GM12864 (cell line): ENCODE measurements at regions not wholly inside any gene's neighbourhood (a gene's known extent, or its start where the extent isn't known, plus 50 kb on each side); places are given as distances from the start of the nearest gene placed in this dataset.

Source experiments
- DNase-seq: peaks from one replicate; pipeline ENCODE4 v3.0.0-alpha.2; 2011; ENCODE audit warnings: low read depth
- H3K4me3 ChIP-seq: 2 replicates; pipeline ENCODE4 v1.5.1; 2011; ENCODE audit warnings: mild to moderate bottlenecking, low read depth, low read length, control low read depth
- CTCF ChIP-seq: IDR thresholded peaks from 2 replicates; pipeline ENCODE4 v1.5.1; 2011; ENCODE audit warnings: low read depth, mild to moderate bottlenecking, moderate library complexity, low read length, control low read depth, inconsistent platforms; ENCODE audit errors: missing control alignments

GRCh38 chr1:191575180-191575579 lies 583.1 kb upstream of the RGS18 start:
- no peak for TF ChIP-seq CTCF
- H3K4me3 ChIP-seq: no peak overlapping the region
- DNase-seq: no peak

GRCh38 chr1:191575746-191576145 lies 582.5 kb upstream of the RGS18 start:
- DNase-seq: no peak
- no peak for TF ChIP-seq CTCF
- no peak overlapping the region for H3K4me3 ChIP-seq

GRCh38 chr1:191577213-191577612 lies 581.0 kb upstream of the RGS18 start:
- TF ChIP-seq CTCF: no peak
- DNase-seq: no peak

GRCh38 chr1:191578281-191578680 lies 580.0 kb upstream of the RGS18 start:
- TF ChIP-seq CTCF: no peak
- no peak overlapping the region for H3K4me3 ChIP-seq

More at GRCh38 chr1:191577213-191577612, 581.0 kb upstream of the RGS18 start:
- no peak overlapping the region for H3K4me3 ChIP-seq

GRCh38 chr1:191579019-191579418 lies 579.2 kb upstream of the RGS18 start:
- no peak for TF ChIP-seq CTCF
- DNase-seq: no peak
- H3K4me3 ChIP-seq: no peak overlapping the region

More at GRCh38 chr1:191578281-191578680, 580.0 kb upstream of the RGS18 start:
- no peak for DNase-seq

- TF ChIP-seq CTCF: no peak
- no peak for DNase-seq
- no peak overlapping the region for H3K4me3 ChIP-seq
These were observed 576.1 kb upstream of the RGS18 start for GRCh38 chr1:191582169-191582568.

GRCh38 chr1:191585095-191585494 lies 573.2 kb upstream of the RGS18 start:
- no peak for DNase-seq
- TF ChIP-seq CTCF: no peak
- no peak overlapping the region for H3K4me3 ChIP-seq
